ENCODE measurements at regions not wholly inside any gene's neighbourhood (a gene's known extent, or its start where the extent isn't known, plus 50 kb on each side); places are given as distances from the start of the nearest gene placed in this dataset.

- Histone ChIP-seq H3K27me3 (ENCODE audit: insufficient read depth, low read depth, low read length) (no peaks in the 10 kb centered on the region), H3K9ac (ENCODE audit: low read length) (no peak overlapping the region), H3K4me3 (ENCODE audit: low read length) (no peak overlapping the region), H3K9me2 (ENCODE audit: insufficient read depth, low read length) (no peaks in the 10 kb centered on the region), H2AFZ (ENCODE audit: low read depth, low read length) (no peak overlapping the region), H3F3A (ENCODE audit: insufficient read depth, low read length, poor library complexity, severe bottlenecking) (no peaks in the 10 kb centered on the region), H3K79me2 (replicated peaks; ENCODE audit: insufficient read depth, low read length) (no peaks in the 10 kb centered on the region), H3K9me3 (ENCODE audit: low read length) (peaks cover 3% of the 10 kb centered on the region), H3K4me2 (ENCODE audit: low read length) (no peak overlapping the region), H4K20me1 (ENCODE audit: insufficient read depth) (no peaks in the 10 kb centered on the region), H3K27ac (ENCODE audit: low read length) (no peak overlapping the region), H3K36me3 (ENCODE audit: insufficient read depth, low read length) (no peaks in the 10 kb centered on the region)
- no peak for TF ChIP-seq MXI1 (conservative IDR thresholded peaks at IDR 0.05; ENCODE audit: poor library complexity, severe bottlenecking)
- TF ChIP-seq, protein P1, sequence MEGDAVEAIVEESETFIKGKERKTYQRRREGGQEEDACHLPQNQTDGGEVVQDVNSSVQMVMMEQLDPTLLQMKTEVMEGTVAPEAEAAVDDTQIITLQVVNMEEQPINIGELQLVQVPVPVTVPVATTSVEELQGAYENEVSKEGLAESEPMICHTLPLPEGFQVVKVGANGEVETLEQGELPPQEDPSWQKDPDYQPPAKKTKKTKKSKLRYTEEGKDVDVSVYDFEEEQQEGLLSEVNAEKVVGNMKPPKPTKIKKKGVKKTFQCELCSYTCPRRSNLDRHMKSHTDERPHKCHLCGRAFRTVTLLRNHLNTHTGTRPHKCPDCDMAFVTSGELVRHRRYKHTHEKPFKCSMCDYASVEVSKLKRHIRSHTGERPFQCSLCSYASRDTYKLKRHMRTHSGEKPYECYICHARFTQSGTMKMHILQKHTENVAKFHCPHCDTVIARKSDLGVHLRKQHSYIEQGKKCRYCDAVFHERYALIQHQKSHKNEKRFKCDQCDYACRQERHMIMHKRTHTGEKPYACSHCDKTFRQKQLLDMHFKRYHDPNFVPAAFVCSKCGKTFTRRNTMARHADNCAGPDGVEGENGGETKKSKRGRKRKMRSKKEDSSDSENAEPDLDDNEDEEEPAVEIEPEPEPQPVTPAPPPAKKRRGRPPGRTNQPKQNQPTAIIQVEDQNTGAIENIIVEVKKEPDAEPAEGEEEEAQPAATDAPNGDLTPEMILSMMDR (IDR thresholded peaks at IDR 0.05; ENCODE audit: poor library complexity, severe bottlenecking), result no peak
- no peak for TF ChIP-seq TAF1 (IDR thresholded peaks at IDR 0.05; ENCODE audit: low read depth)
- TF ChIP-seq POLR2AphosphoS5 (IDR thresholded peaks at IDR 0.05), result no peak
- TF ChIP-seq, protein P2, sequence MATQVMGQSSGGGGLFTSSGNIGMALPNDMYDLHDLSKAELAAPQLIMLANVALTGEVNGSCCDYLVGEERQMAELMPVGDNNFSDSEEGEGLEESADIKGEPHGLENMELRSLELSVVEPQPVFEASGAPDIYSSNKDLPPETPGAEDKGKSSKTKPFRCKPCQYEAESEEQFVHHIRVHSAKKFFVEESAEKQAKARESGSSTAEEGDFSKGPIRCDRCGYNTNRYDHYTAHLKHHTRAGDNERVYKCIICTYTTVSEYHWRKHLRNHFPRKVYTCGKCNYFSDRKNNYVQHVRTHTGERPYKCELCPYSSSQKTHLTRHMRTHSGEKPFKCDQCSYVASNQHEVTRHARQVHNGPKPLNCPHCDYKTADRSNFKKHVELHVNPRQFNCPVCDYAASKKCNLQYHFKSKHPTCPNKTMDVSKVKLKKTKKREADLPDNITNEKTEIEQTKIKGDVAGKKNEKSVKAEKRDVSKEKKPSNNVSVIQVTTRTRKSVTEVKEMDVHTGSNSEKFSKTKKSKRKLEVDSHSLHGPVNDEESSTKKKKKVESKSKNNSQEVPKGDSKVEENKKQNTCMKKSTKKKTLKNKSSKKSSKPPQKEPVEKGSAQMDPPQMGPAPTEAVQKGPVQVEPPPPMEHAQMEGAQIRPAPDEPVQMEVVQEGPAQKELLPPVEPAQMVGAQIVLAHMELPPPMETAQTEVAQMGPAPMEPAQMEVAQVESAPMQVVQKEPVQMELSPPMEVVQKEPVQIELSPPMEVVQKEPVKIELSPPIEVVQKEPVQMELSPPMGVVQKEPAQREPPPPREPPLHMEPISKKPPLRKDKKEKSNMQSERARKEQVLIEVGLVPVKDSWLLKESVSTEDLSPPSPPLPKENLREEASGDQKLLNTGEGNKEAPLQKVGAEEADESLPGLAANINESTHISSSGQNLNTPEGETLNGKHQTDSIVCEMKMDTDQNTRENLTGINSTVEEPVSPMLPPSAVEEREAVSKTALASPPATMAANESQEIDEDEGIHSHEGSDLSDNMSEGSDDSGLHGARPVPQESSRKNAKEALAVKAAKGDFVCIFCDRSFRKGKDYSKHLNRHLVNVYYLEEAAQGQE (IDR thresholded peaks at IDR 0.05; ENCODE audit: borderline replicate concordance), result no peak
- TF ChIP-seq RAD21 (conservative IDR thresholded peaks at IDR 0.05), result no peak
- TF ChIP-seq SMC3 (conservative IDR thresholded peaks at IDR 0.05; ENCODE audit: poor library complexity), result no peak
- no peak for TF ChIP-seq EP300 (conservative IDR thresholded peaks at IDR 0.05; ENCODE audit: poor library complexity, severe bottlenecking)
- TF ChIP-seq EZH2 (IDR thresholded peaks at IDR 0.05; ENCODE audit: borderline replicate concordance, insufficient read depth, low read length, poor library complexity, severe bottlenecking), result no peak
Observed at GRCh38 chr13:59157181-59157580, 1006.5 kb downstream of the DIAPH3 start.

GRCh38 chr13:59166174-59166573 lies 997.6 kb downstream of the DIAPH3 start:
- TF ChIP-seq MXI1 (conservative IDR thresholded peaks at IDR 0.05; ENCODE audit: poor library complexity, severe bottlenecking) (no peak), EP300 (conservative IDR thresholded peaks at IDR 0.05; ENCODE audit: poor library complexity, severe bottlenecking) (no peak), SMC3 (conservative IDR thresholded peaks at IDR 0.05; ENCODE audit: poor library complexity) (no peak), TAF1 (IDR thresholded peaks at IDR 0.05; ENCODE audit: low read depth) (no peak), POLR2AphosphoS5 (IDR thresholded peaks at IDR 0.05) (no peak), EZH2 (IDR thresholded peaks at IDR 0.05; ENCODE audit: borderline replicate concordance, insufficient read depth, low read length, poor library complexity, severe bottlenecking) (no peak)
- TF ChIP-seq, protein P2 (IDR thresholded peaks at IDR 0.05; ENCODE audit: borderline replicate concordance), result no peak
- Histone ChIP-seq H3K4me3 (ENCODE audit: low read length) (no peak overlapping the region), H4K20me1 (ENCODE audit: insufficient read depth) (no peaks in the 10 kb centered on the region), H3K79me2 (replicated peaks; ENCODE audit: insufficient read depth, low read length) (no peaks in the 10 kb centered on the region), H2AFZ (ENCODE audit: low read depth, low read length) (no peak overlapping the region), H3K9me2 (ENCODE audit: insufficient read depth, low read length) (no peaks in the 10 kb centered on the region), H3F3A (ENCODE audit: insufficient read depth, low read length, poor library complexity, severe bottlenecking) (no peaks in the 10 kb centered on the region), H3K9me3 (ENCODE audit: low read length) (no peaks in the 10 kb centered on the region), H3K9ac (ENCODE audit: low read length) (no peak overlapping the region), H3K4me2 (ENCODE audit: low read length) (no peak overlapping the region), H3K36me3 (ENCODE audit: insufficient read depth, low read length) (no peaks in the 10 kb centered on the region), H3K27me3 (ENCODE audit: insufficient read depth, low read depth, low read length) (no peaks in the 10 kb centered on the region), H3K27ac (ENCODE audit: low read length) (no peak overlapping the region)
